Panc1 (cell line): ENCODE measurements at regions not wholly inside any gene's neighbourhood (a gene's known extent, or its start where the extent isn't known, plus 50 kb on each side); places are given as distances from the start of the nearest gene placed in this dataset.
A peak's percentile ranks its signal among the peaks of the same experiment; 100 is the strongest.

Experiments used
- ATAC-seq: fragments of 200-7000 bp; cut with Tn5 transposase; 2 replicates; pipeline ENCODE4 v1.9.1; 2020; ENCODE audit warnings: mild to moderate bottlenecking, moderate library complexity
- BruUV-seq: library from RNA; stranded (reverse); fragments of 400-500 nt; replicated peaks from 2 replicates; lab custom pipeline; 2021; lab: Mats Ljungman, UMichigan
- CTCF ChIA-PET: fragments of 300-600 bp; sonication (Branson Sonifier 250); formaldehyde crosslinking; loops from one replicate; lab custom pipeline; 2022; ENCODE audit warnings: antibody characterized with exemption; lab: Charles Lee
- POLR2A ChIA-PET: fragments of 300-600 bp; sonication (Branson Sonifier 250); formaldehyde crosslinking; loops from one replicate; lab custom pipeline; 2022; ENCODE audit warnings: antibody characterized with exemption; lab: Charles Lee
- DNase-seq: peaks from one replicate; pipeline ENCODE4 v3.0.0-alpha.2; 2010; ENCODE audit warnings: low read depth, low spot score
- H3K27ac ChIP-seq: 2 replicates; pipeline ENCODE4 v1.5.1; 2011; ENCODE audit warnings: mild to moderate bottlenecking, low read length, inconsistent platforms
- H3K27me3 ChIP-seq: fragments of 200-500 bp; sonication (Bioruptor generic); 2 replicates; pipeline ENCODE4 v1.6.0; 2014; ENCODE audit warnings: low read length, inconsistent platforms; ENCODE audit not compliant: control insufficient read depth, insufficient read depth
- H3K36me3 ChIP-seq: fragments of 200-500 bp; sonication (Bioruptor generic); 2 replicates; pipeline ENCODE4 v1.5.1; 2014; ENCODE audit warnings: inconsistent platforms, mild to moderate bottlenecking, low read length, moderate library complexity; ENCODE audit not compliant: control insufficient read depth, insufficient read depth
- H3K4me1 ChIP-seq: 2 replicates; pipeline ENCODE4 v1.5.1; 2011; ENCODE audit warnings: inconsistent platforms, mild to moderate bottlenecking, low read length, moderate library complexity; ENCODE audit not compliant: control insufficient read depth, insufficient read depth
- H3K4me3 ChIP-seq, 2 experiments: 2 replicates each; pipeline ENCODE4 v1.5.1; 2011 to 2012; ENCODE audit warnings: low read depth in 2 of 2, low read length in 2 of 2, mild to moderate bottlenecking in 2 of 2, inconsistent platforms in 1 of 2, moderate library complexity in 1 of 2
- H3K9me3 ChIP-seq: fragments of 200-500 bp; sonication (Bioruptor generic); 2 replicates; pipeline ENCODE4 v1.5.1; 2014; ENCODE audit warnings: low read depth, mild to moderate bottlenecking, inconsistent platforms, low read length, moderate library complexity; ENCODE audit not compliant: control insufficient read depth, insufficient read depth
- CTCF ChIP-seq: fragments of 450-650 bp; IDR thresholded peaks from 2 replicates; pipeline ENCODE4 v1.5.1; 2017; ENCODE audit warnings: mild to moderate bottlenecking
- POLR2AphosphoS5 ChIP-seq: IDR thresholded peaks from 2 replicates; pipeline ENCODE4 v1.6.1; 2012; ENCODE audit warnings: mild to moderate bottlenecking, low read depth, low read length, moderate library complexity
- SIN3A ChIP-seq: IDR thresholded peaks from 2 replicates; pipeline ENCODE4 v1.6.1; 2012; ENCODE audit warnings: low read depth, mild to moderate bottlenecking, low read length, moderate library complexity, borderline replicate concordance; ENCODE audit not compliant: insufficient read depth
- TCF7L2 ChIP-seq: IDR thresholded peaks from 2 replicates; pipeline ENCODE4 v1.6.1; 2011; ENCODE audit warnings: mild to moderate bottlenecking, low read depth, low read length, inconsistent platforms
- in situ Hi-C: cut with HindIII; loops from 2 replicates; pipeline ENCODE4 v1.10.0; 2016; ENCODE audit warnings: low sequenced_read_pairs, low pct_unique_long_range_greater_than_20kb
- intact Hi-C: fragments of 100-400 bp; cut with micrococcal nuclease; formaldehyde crosslinking; loops from one replicate; pipeline ENCODE4 v1.10.0; 2022; ENCODE audit not compliant: unreplicated experiment
- TF ChIP-seq, protein P1 (sequence below), 2 experiments: IDR thresholded peaks; 2 replicates each; pipeline ENCODE4 v1.6.1; 2011 to 2012; ENCODE audit warnings: low read depth in 2 of 2, control low read depth in 1 of 2, low read length in 1 of 2, mild to moderate bottlenecking in 1 of 2, moderate library complexity in 1 of 2; ENCODE audit not compliant: insufficient read depth in 1 of 2

DNA sequence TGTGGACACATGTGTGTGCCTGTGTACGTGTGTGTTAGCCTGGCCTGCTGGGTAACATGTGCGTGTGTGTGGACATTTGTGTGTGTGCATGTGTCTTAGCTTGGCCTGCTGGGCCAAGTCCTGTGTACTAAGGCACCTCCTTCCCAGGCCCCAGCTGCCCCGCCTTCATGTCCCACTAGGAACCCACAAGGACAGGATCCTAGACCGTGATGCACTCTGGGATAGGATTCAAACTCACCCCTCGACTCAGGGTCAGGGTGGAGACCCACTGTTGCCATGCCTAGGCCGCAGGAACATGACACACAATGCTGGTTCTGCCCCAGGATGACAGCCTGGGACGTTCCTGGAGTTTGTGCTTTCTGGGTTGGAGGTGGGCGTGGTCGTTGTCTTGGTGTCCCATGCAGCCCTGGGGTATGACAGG lies 89.9 kb upstream of the TMPRSS2 start:
- H3K36me3 ChIP-seq, result no peaks in the 10 kb centered on the region
- peaks cover 14% of the 10 kb centered on the region for H3K4me1 ChIP-seq
- intact Hi-C loops (no loop called here), in situ Hi-C loops (no loop called here)
- no peak overlapping the region; the same call in 1 of the 2 replicates for H3K27ac ChIP-seq
- BruUV-seq, result no TSS peak
- ChIA-PET CTCF (no interaction called here), POLR2A (no interaction called here)
- H3K27me3 ChIP-seq, result no peaks in the 10 kb centered on the region
- TF ChIP-seq TCF7L2, result no peak
- TF ChIP-seq, protein P1, sequence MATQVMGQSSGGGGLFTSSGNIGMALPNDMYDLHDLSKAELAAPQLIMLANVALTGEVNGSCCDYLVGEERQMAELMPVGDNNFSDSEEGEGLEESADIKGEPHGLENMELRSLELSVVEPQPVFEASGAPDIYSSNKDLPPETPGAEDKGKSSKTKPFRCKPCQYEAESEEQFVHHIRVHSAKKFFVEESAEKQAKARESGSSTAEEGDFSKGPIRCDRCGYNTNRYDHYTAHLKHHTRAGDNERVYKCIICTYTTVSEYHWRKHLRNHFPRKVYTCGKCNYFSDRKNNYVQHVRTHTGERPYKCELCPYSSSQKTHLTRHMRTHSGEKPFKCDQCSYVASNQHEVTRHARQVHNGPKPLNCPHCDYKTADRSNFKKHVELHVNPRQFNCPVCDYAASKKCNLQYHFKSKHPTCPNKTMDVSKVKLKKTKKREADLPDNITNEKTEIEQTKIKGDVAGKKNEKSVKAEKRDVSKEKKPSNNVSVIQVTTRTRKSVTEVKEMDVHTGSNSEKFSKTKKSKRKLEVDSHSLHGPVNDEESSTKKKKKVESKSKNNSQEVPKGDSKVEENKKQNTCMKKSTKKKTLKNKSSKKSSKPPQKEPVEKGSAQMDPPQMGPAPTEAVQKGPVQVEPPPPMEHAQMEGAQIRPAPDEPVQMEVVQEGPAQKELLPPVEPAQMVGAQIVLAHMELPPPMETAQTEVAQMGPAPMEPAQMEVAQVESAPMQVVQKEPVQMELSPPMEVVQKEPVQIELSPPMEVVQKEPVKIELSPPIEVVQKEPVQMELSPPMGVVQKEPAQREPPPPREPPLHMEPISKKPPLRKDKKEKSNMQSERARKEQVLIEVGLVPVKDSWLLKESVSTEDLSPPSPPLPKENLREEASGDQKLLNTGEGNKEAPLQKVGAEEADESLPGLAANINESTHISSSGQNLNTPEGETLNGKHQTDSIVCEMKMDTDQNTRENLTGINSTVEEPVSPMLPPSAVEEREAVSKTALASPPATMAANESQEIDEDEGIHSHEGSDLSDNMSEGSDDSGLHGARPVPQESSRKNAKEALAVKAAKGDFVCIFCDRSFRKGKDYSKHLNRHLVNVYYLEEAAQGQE (IDR thresholded peaks at IDR 0.05; ENCODE audit: insufficient read depth in 1 of 2, low read depth in 2 of 2, low read length in 1 of 2), result no peak
- TF ChIP-seq CTCF, result no peak
- no peak for TF ChIP-seq SIN3A
- TF ChIP-seq POLR2AphosphoS5, result no peak
- no peak overlapping the region for H3K4me3 ChIP-seq
- DNase-seq (no peak), ATAC-seq (no peak)
- no peaks in the 10 kb centered on the region for H3K9me3 ChIP-seq

- ChIA-PET POLR2A (no interaction called here), CTCF (no interaction called here)
- Histone ChIP-seq H3K36me3 (no peaks in the 10 kb centered on the region), H3K4me1 (peaks cover 11% of the 10 kb centered on the region), H3K4me3 (no peak overlapping the region), H3K27me3 (no peaks in the 10 kb centered on the region), H3K9me3 (no peaks in the 10 kb centered on the region), H3K27ac (peak overlapping the region; percentile 51; the same call in 1 of the 2 replicates)
- ATAC-seq (no peak), DNase-seq (no peak)
- TF ChIP-seq, protein P1 (IDR thresholded peaks at IDR 0.05; ENCODE audit: insufficient read depth in 1 of 2, low read depth in 2 of 2, low read length in 1 of 2), result no peak
- TF ChIP-seq CTCF (no peak), SIN3A (no peak)
- in situ Hi-C loops (no loop called here), intact Hi-C loops (no loop called here)
- BruUV-seq, result no TSS peak
These were observed 89.3 kb upstream of the TMPRSS2 start for GRCh38 chr21:41597227-41597626.
